Cardiac muscle cell (in vitro differentiated cells and primary cell): ENCODE measurements at regions not wholly inside any gene's neighbourhood (a gene's known extent, or its start where the extent isn't known, plus 50 kb on each side); places are given as distances from the start of the nearest gene placed in this dataset.
A peak's percentile ranks its signal among the peaks of the same experiment; 100 is the strongest.

Experiments
- DNase-seq, 2 donors: peaks; one replicate each; pipeline versions ENCODE4 v3.0.0 to v3.0.0-alpha.2; 2010 to 2017; ENCODE audit warnings: low read depth in 1 of 2, low spot score in 1 of 2
- H3K27ac ChIP-seq: fragments of 200-600 bp; sonication (generic); 2 replicates; pipeline ENCODE4 v1.5.1; 2016
- H3K27me3 ChIP-seq: fragments of 200-600 bp; sonication (generic); 2 replicates; pipeline ENCODE4 v1.6.0; 2016; ENCODE audit warnings: control low read depth
- H3K36me3 ChIP-seq: fragments of 200-600 bp; sonication (generic); 2 replicates; pipeline ENCODE4 v1.5.1; 2016; ENCODE audit warnings: control low read depth
- H3K4me1 ChIP-seq: fragments of 200-600 bp; sonication (generic); 2 replicates; pipeline ENCODE4 v1.8.1; 2017; ENCODE audit warnings: low read depth, mild to moderate bottlenecking, mixed run types
- H3K4me3 ChIP-seq: fragments of 200-600 bp; sonication (generic); 2 replicates; pipeline ENCODE4 v1.5.1; 2016; ENCODE audit warnings: mild to moderate bottlenecking
- H3K9me3 ChIP-seq: fragments of 200-600 bp; sonication (generic); 2 replicates; pipeline ENCODE4 v1.5.1; 2017; ENCODE audit warnings: low read depth, mild to moderate bottlenecking, control low read depth
- CTCF ChIP-seq: IDR thresholded peaks from 2 replicates; pipeline ENCODE4 v1.5.1; 2012; ENCODE audit warnings: low read depth, mild to moderate bottlenecking, low read length

- Histone ChIP-seq H3K4me1 (peaks cover 24% of the 10 kb centered on the region), H3K4me3 (no peak overlapping the region), H3K9me3 (no peaks in the 10 kb centered on the region), H3K27ac (no peak overlapping the region), H3K36me3 (no peaks in the 10 kb centered on the region), H3K27me3 (no peaks in the 10 kb centered on the region)
- TF ChIP-seq CTCF = no peak
- peak in 1 of 2 donors; percentile 60 for DNase-seq
Observed at GRCh38 chr1:222048094-222048595, 306.3 kb upstream of the DUSP10 start.

GRCh38 chr1:222047366-222047765 lies 305.5 kb upstream of the DUSP10 start:
- Histone ChIP-seq H3K4me3 (no peak overlapping the region), H3K27me3 (no peaks in the 10 kb centered on the region), H3K9me3 (no peaks in the 10 kb centered on the region), H3K27ac (no peak overlapping the region), H3K4me1 (peaks cover 25% of the 10 kb centered on the region), H3K36me3 (no peaks in the 10 kb centered on the region)
- no peak for TF ChIP-seq CTCF
- no peak for DNase-seq

- Histone ChIP-seq H3K27ac (no peak overlapping the region), H3K4me1 (peaks cover 25% of the 10 kb centered on the region), H3K9me3 (no peaks in the 10 kb centered on the region), H3K27me3 (no peaks in the 10 kb centered on the region), H3K36me3 (no peaks in the 10 kb centered on the region), H3K4me3 (no peak overlapping the region)
- no peak for TF ChIP-seq CTCF
- DNase-seq = no peak
Observed at GRCh38 chr1:222046684-222047263, 304.9 kb upstream of the DUSP10 start.

GRCh38 chr1:222045786-222046185 lies 303.9 kb upstream of the DUSP10 start:
- TF ChIP-seq CTCF = no peak

GRCh38 chr1:222045236-222045635 lies 303.3 kb upstream of the DUSP10 start:
- H3K36me3 ChIP-seq = no peaks in the 10 kb centered on the region
- H3K4me1 ChIP-seq = peaks cover 34% of the 10 kb centered on the region
- no peak overlapping the region for H3K4me3 ChIP-seq
- H3K27ac ChIP-seq = no peak overlapping the region
- H3K27me3 ChIP-seq = no peaks in the 10 kb centered on the region
- no peak for DNase-seq
- H3K9me3 ChIP-seq = no peaks in the 10 kb centered on the region
- no peak for TF ChIP-seq CTCF

More at GRCh38 chr1:222045786-222046185, 303.9 kb upstream of the DUSP10 start:
- no peak overlapping the region for H3K27ac ChIP-seq
- no peak for DNase-seq
- no peaks in the 10 kb centered on the region for H3K9me3 ChIP-seq
- no peaks in the 10 kb centered on the region for H3K36me3 ChIP-seq
- no peaks in the 10 kb centered on the region for H3K27me3 ChIP-seq
- no peak overlapping the region for H3K4me3 ChIP-seq
- H3K4me1 ChIP-seq = peaks cover 28% of the 10 kb centered on the region
